IMR-90 (cell line): ENCODE measurements at regions not wholly inside any gene's neighbourhood (a gene's known extent, or its start where the extent isn't known, plus 50 kb on each side); places are given as distances from the start of the nearest gene placed in this dataset.

Experiments used
- ATAC-seq: fragments of 200-7000 bp; cut with Tn5 transposase; 2 replicates; pipeline ENCODE4 v1.9.1; 2020; ENCODE audit warnings: low read depth, mild to moderate bottlenecking, moderate library complexity
- BruUV-seq: library from RNA; stranded (reverse); fragments of 400-500 nt; replicated peaks from 2 replicates; lab custom pipeline; 2021; lab: Mats Ljungman, UMichigan
- CTCF ChIA-PET: fragments of 300-600 bp; formaldehyde crosslinking; extraction: SDS; loops from one replicate; lab custom pipeline; 2021; ENCODE audit warnings: antibody characterized with exemption; lab: Yijun Ruan, JAX
- POLR2A ChIA-PET: fragments of 300-600 bp; sonication (Branson Sonifier 250); formaldehyde crosslinking; loops from one replicate; lab custom pipeline; 2022; ENCODE audit warnings: antibody characterized with exemption; ENCODE audit not compliant: unreplicated experiment; lab: Charles Lee
- DNase-seq: peaks from one replicate; pipeline ENCODE4 v3.0.0; 2013
- H2AFZ ChIP-seq: replicated peaks from 2 replicates; pipeline ENCODE3; 2013; ENCODE audit warnings: low read length, mild to moderate bottlenecking; ENCODE audit not compliant: poor library complexity
- H2AK5ac ChIP-seq: 2 replicates; pipeline ENCODE4 v1.6.1; 2013; ENCODE audit warnings: low read depth, low read length, inconsistent platforms
- H2AK9ac ChIP-seq: replicated peaks from 2 replicates; pipeline ENCODE3; 2013; ENCODE audit warnings: mild to moderate bottlenecking, low read depth, low read length, moderate library complexity; ENCODE audit not compliant: poor library complexity
- H2BK120ac ChIP-seq: 2 replicates; pipeline ENCODE4 v1.6.1; 2013; ENCODE audit warnings: low read depth, low read length, inconsistent platforms
- H2BK15ac ChIP-seq: 3 replicates; pipeline ENCODE4 v1.6.1; 2013; ENCODE audit warnings: low read depth, low read length, inconsistent platforms
- H2BK20ac ChIP-seq: 2 replicates; pipeline ENCODE4 v1.6.1; 2013; ENCODE audit warnings: low read depth, mild to moderate bottlenecking, inconsistent platforms, low read length, moderate library complexity
- H2BK5ac ChIP-seq: 2 replicates; pipeline ENCODE4 v1.6.1; 2013; ENCODE audit warnings: mild to moderate bottlenecking, low read depth, low read length, inconsistent platforms; ENCODE audit not compliant: poor library complexity, severe bottlenecking
- H3K14ac ChIP-seq: replicated peaks from 2 replicates; pipeline ENCODE4 v1.6.1; 2013; ENCODE audit warnings: low read depth, low read length, inconsistent platforms
- H3K18ac ChIP-seq: 2 replicates; pipeline ENCODE4 v1.6.1; 2013; ENCODE audit warnings: low read depth, low read length, control low read depth
- H3K23ac ChIP-seq: 2 replicates; pipeline ENCODE4 v1.6.1; 2013; ENCODE audit warnings: low read depth, low read length, inconsistent platforms
- H3K27ac ChIP-seq: 2 replicates; pipeline ENCODE4 v1.5.1; 2013; ENCODE audit warnings: mild to moderate bottlenecking, control low read depth, low read length; ENCODE audit not compliant: insufficient read depth
- H3K27me3 ChIP-seq: 2 replicates; pipeline ENCODE4 v1.6.1; 2013; ENCODE audit warnings: low read length; ENCODE audit not compliant: control insufficient read depth, insufficient read depth
- H3K36me3 ChIP-seq: 2 replicates; pipeline ENCODE4 v1.6.1; 2013; ENCODE audit warnings: low read length, mixed read lengths; ENCODE audit not compliant: control insufficient read depth, insufficient read depth
- H3K4ac ChIP-seq: 2 replicates; pipeline ENCODE4 v1.6.1; 2013; ENCODE audit warnings: low read depth, low read length, inconsistent platforms
- H3K4me1 ChIP-seq: 2 replicates; pipeline ENCODE4 v1.6.1; 2013; ENCODE audit warnings: low read length, mixed read lengths; ENCODE audit not compliant: control insufficient read depth, insufficient read depth
- H3K4me2 ChIP-seq: 2 replicates; pipeline ENCODE4 v1.6.1; 2013; ENCODE audit warnings: low read depth, mild to moderate bottlenecking, control low read depth, low read length, moderate library complexity
- H3K4me3 ChIP-seq: 2 replicates; pipeline ENCODE4 v1.5.1; 2013; ENCODE audit warnings: low read depth, mild to moderate bottlenecking, control low read depth, low read length, moderate library complexity; ENCODE audit not compliant: insufficient read depth
- H3K56ac ChIP-seq: 2 replicates; pipeline ENCODE4 v1.6.1; 2013; ENCODE audit warnings: low read length, inconsistent platforms; ENCODE audit not compliant: insufficient read depth; ENCODE audit errors: extremely low read depth
- H3K79me1 ChIP-seq, 2 experiments: 2 replicates each; pipeline ENCODE4 v1.6.1; 2013; ENCODE audit warnings: low read length in 2 of 2, inconsistent platforms in 1 of 2, low read depth in 1 of 2
- H3K9ac ChIP-seq: 2 replicates; pipeline ENCODE4 v1.6.1; 2013; ENCODE audit warnings: low read depth, low read length, control low read depth
- H3K9me1 ChIP-seq: 2 replicates; pipeline ENCODE4 v1.6.1; 2013; ENCODE audit warnings: low read length, inconsistent platforms; ENCODE audit not compliant: insufficient read depth
- H3K9me3 ChIP-seq: 2 replicates; pipeline ENCODE4 v1.6.1; 2013; ENCODE audit warnings: low read length; ENCODE audit not compliant: control insufficient read depth, insufficient read depth
- H4K20me1 ChIP-seq: 2 replicates; pipeline ENCODE4 v1.6.1; 2013; ENCODE audit warnings: low read length, inconsistent platforms; ENCODE audit not compliant: insufficient read depth
- H4K5ac ChIP-seq: 2 replicates; pipeline ENCODE4 v1.6.1; 2013; ENCODE audit warnings: mild to moderate bottlenecking, low read depth, low read length, control low read depth
- H4K8ac ChIP-seq, 2 experiments: 2 replicates each; pipeline ENCODE4 v1.6.1; 2013; ENCODE audit warnings: low read depth in 2 of 2, low read length in 2 of 2, control low read depth in 1 of 2, inconsistent platforms in 1 of 2
- H4K91ac ChIP-seq: 2 replicates; pipeline ENCODE4 v1.6.1; 2013; ENCODE audit warnings: low read depth, low read length, inconsistent platforms; ENCODE audit not compliant: insufficient read depth
- BHLHE40 ChIP-seq: fragments of 150-350 bp; IDR thresholded peaks from 2 replicates; pipeline ENCODE4 v1.6.1; 2016; ENCODE audit warnings: mild to moderate bottlenecking, low read depth, low read length
- CEBPB ChIP-seq: IDR thresholded peaks from 2 replicates; pipeline ENCODE4 v1.6.1; 2012; ENCODE audit warnings: low read depth, low read length, improper control_type of control experiment
- CHD1 ChIP-seq: IDR thresholded peaks from 2 replicates; pipeline ENCODE4 v1.6.1; 2012; ENCODE audit warnings: low read depth, low read length, improper control_type of control experiment
- ELK1 ChIP-seq: fragments of 150-350 bp; IDR thresholded peaks from 2 replicates; pipeline ENCODE4 v1.6.1; 2016; ENCODE audit warnings: low read depth, mild to moderate bottlenecking, low read length, moderate library complexity, borderline replicate concordance
- FOS ChIP-seq: fragments of 150-350 bp; IDR thresholded peaks from 2 replicates; pipeline ENCODE4 v1.6.1; 2016; ENCODE audit warnings: low read depth, low read length
- MAFK ChIP-seq: IDR thresholded peaks from 2 replicates; pipeline ENCODE4 v1.6.1; 2012; ENCODE audit warnings: low read depth, low read length, improper control_type of control experiment
- MXI1 ChIP-seq: IDR thresholded peaks from 2 replicates; pipeline ENCODE4 v1.6.1; 2012; ENCODE audit warnings: low read depth, mild to moderate bottlenecking, low read length, moderate library complexity, borderline replicate concordance
- NFE2L2 ChIP-seq: fragments of 150-350 bp; IDR thresholded peaks from 2 replicates; pipeline ENCODE4 v1.6.1; 2016; ENCODE audit warnings: low read depth, mild to moderate bottlenecking, low read length
- POLR2A ChIP-seq: IDR thresholded peaks from 2 replicates; pipeline ENCODE4 v1.6.1; 2012; ENCODE audit warnings: mild to moderate bottlenecking, low read depth, low read length
- RAD21 ChIP-seq: IDR thresholded peaks from 2 replicates; pipeline ENCODE4 v1.6.1; 2012; ENCODE audit warnings: low read length, improper control_type of control experiment
- RCOR1 ChIP-seq: IDR thresholded peaks from 2 replicates; pipeline ENCODE4 v1.6.1; 2012; ENCODE audit warnings: mild to moderate bottlenecking, low read length, improper control_type of control experiment; ENCODE audit not compliant: insufficient replicate concordance
- RFX5 ChIP-seq: IDR thresholded peaks from 2 replicates; pipeline ENCODE4 v1.8.0; 2012; ENCODE audit warnings: low read depth, mild to moderate bottlenecking, low read length, moderate library complexity
- SMC3 ChIP-seq: fragments of 150-350 bp; IDR thresholded peaks from 2 replicates; pipeline ENCODE4 v1.6.1; 2016; ENCODE audit warnings: low read depth, mild to moderate bottlenecking, antibody characterized with exemption, low read length, moderate library complexity
- USF2 ChIP-seq: fragments of 150-350 bp; IDR thresholded peaks from 2 replicates; pipeline ENCODE4 v1.6.1; 2017; ENCODE audit warnings: mild to moderate bottlenecking, antibody characterized with exemption, low read length, low read depth
- whole genome bisulfite sequencing, 2 experiments: methylation state at CpG; one replicate each; pipeline versions ENCODE4 v1.1.5 to v1.1.7; 2013; ENCODE audit warnings: missing lambda C conversion rate in 2 of 2; ENCODE audit not compliant: insufficient read length in 1 of 2; ENCODE audit errors: extremely low coverage in 2 of 2; 5-methylcytosine and 5-hydroxymethylcytosine counted together
- dilution Hi-C: fragments of 300-500 bp; cut with HindIII; formaldehyde crosslinking; loops from one replicate; pipeline ENCODE4 v1.14.3; 2018; ENCODE audit warnings: low sequenced_read_pairs; ENCODE audit not compliant: unreplicated experiment
- in situ Hi-C: fragments of 300-500 bp; cut with MboI; formaldehyde crosslinking; loops from 3 replicates; pipeline ENCODE4 v1.14.3; 2019; ENCODE audit warnings: low sequenced_read_pairs, inconsistent platforms, mixed read lengths
- intact Hi-C: fragments of 100-400 bp; cut with micrococcal nuclease; formaldehyde crosslinking; loops from 2 replicates; pipeline ENCODE4 v1.10.0; 2022

GRCh38 chr3:152703245-152703890 is 131.6 kb upstream of the P2RY1 start:
- BruUV-seq, result no TSS peak
- Histone ChIP-seq H3K23ac (no peak overlapping the region), H2AFZ (no peak overlapping the region), H3K36me3 (no peaks in the 10 kb centered on the region), H3K4me1 (no peaks in the 10 kb centered on the region), H4K8ac (no peak overlapping the region), H3K27me3 (no peaks in the 10 kb centered on the region), H3K9me3 (no peaks in the 10 kb centered on the region), H2AK5ac (no peak overlapping the region), H4K5ac (no peak overlapping the region), H2AK9ac (no peak overlapping the region), H2BK15ac (no peak overlapping the region), H3K14ac (no peak overlapping the region), H4K20me1 (no peaks in the 10 kb centered on the region), H2BK20ac (no peak overlapping the region), H3K18ac (no peak overlapping the region), H2BK120ac (no peak overlapping the region), H3K56ac (no peak overlapping the region), H3K4me2 (no peak overlapping the region), H3K79me1 (no peaks in the 10 kb centered on the region), H3K9ac (no peak overlapping the region), H2BK5ac (no peak overlapping the region), H4K91ac (no peak overlapping the region), H3K4me3 (no peak overlapping the region), H3K27ac (no peak overlapping the region), H3K4ac (no peak overlapping the region), H3K9me1 (no peaks in the 10 kb centered on the region)
- WGBS, 2 experiments, result no CpG with 5 or more reads among the region's 3 CpGs
- intact Hi-C loops (no loop called here), in situ Hi-C loops (no loop called here), dilution Hi-C loops (no loop called here)
- no peak for TF ChIP-seq RFX5
- no peak for TF ChIP-seq ELK1
- TF ChIP-seq RAD21, result no peak
- TF ChIP-seq FOS, result no peak
- no peak for TF ChIP-seq BHLHE40
- TF ChIP-seq RCOR1, result no peak
- no peak for TF ChIP-seq CHD1
- no peak for TF ChIP-seq USF2
- TF ChIP-seq CEBPB, result no peak
- TF ChIP-seq POLR2A, result no peak
- no peak for TF ChIP-seq MAFK
- no peak for TF ChIP-seq MXI1
- TF ChIP-seq SMC3, result no peak
- TF ChIP-seq NFE2L2, result no peak
- POLR2A ChIA-PET, result no interaction called here
- CTCF ChIA-PET, result no interaction called here
- DNase-seq, result no peak
- no peak for ATAC-seq
